ENCODE measurements at regions not wholly inside any gene's neighbourhood (a gene's known extent, or its start where the extent isn't known, plus 50 kb on each side); places are given as distances from the start of the nearest gene placed in this dataset.
"Not testable (repeated sequence)": the region's sequence is repeated elsewhere in the genome, so short reads cannot be mapped to it uniquely, and the experiment has no call there.

DNA sequence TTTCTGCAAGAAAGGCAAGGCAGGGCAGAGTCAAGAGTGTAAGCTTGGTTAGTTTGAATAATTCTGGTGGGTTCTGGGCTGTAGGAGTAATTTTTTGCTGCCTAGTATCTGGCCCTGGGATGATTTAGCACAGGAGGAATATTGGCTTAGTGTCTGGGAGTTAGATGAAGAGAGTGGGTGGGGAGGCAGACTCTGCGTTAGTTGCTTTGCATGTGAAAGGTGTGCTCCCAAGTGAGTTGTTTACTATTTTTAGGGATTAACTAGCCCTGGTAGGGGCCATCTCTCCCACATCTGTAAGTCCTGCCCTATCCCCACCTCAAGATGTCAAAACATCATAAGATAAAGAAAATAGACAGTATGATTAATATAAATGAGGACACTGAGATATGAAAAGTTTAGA is 249.7 kb downstream of the LRIG3 start:
- Mint-ChIP-seq H3K27ac (no peak overlapping the region), H3K36me3 (no peaks in the 10 kb centered on the region), H3K9me3 (no peaks in the 10 kb centered on the region), H3K27me3 (no peaks in the 10 kb centered on the region), H3K4me3 (no peak overlapping the region), H3K4me1 (no peaks in the 10 kb centered on the region)

DNA sequence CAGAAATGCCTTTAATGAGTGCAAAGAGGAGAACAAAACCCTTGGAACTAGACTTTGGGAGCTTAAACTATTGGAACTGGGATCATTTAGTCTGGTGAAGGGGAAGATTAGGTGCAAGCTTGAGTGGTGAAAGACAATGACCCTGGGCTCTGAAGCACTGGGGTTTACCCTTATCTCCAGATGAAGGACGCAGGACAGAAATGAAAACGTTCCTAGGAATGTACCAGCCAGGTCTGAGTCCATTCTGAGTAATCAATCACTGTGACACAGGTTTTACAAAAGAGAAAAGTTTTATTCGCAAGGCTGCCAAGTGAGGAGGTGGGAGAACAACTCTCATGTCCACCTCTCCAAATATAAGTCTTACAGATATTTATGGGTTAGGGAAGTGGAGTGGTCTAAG is 249.1 kb downstream of the LRIG3 start:
- no peaks in the 10 kb centered on the region for H3K36me3 Mint-ChIP-seq
- H3K4me1 Mint-ChIP-seq = no peaks in the 10 kb centered on the region
- no peaks in the 10 kb centered on the region for H3K27me3 Mint-ChIP-seq
- no peak overlapping the region for H3K4me3 Mint-ChIP-seq
- H3K9me3 Mint-ChIP-seq = no peaks in the 10 kb centered on the region
- H3K27ac Mint-ChIP-seq = no peak overlapping the region

DNA sequence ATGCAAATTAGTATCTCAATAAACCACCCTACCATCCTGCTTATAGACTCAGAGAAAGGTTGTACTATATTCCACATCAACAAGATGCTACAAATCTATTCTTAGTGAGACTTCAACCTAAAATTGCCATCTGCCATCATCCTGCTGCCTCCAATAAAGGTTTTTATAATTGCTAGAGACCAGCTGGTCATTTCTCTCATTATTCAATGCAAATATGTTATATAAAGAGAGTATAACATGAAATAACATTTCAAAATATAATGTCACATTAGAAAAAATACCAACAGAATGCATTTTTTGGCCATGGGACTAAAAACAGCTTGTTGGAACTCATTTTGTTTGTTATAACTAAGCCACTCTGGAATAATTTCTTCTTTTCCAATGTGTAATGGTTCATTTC is 247.3 kb downstream of the LRIG3 start:
- H3K9me3 Mint-ChIP-seq = peaks cover 2% of the 10 kb centered on the region
- no peak overlapping the region for H3K27ac Mint-ChIP-seq
- no peaks in the 10 kb centered on the region for H3K36me3 Mint-ChIP-seq
- H3K4me1 Mint-ChIP-seq = no peaks in the 10 kb centered on the region
- no peak overlapping the region for H3K4me3 Mint-ChIP-seq
- H3K27me3 Mint-ChIP-seq = no peaks in the 10 kb centered on the region

DNA sequence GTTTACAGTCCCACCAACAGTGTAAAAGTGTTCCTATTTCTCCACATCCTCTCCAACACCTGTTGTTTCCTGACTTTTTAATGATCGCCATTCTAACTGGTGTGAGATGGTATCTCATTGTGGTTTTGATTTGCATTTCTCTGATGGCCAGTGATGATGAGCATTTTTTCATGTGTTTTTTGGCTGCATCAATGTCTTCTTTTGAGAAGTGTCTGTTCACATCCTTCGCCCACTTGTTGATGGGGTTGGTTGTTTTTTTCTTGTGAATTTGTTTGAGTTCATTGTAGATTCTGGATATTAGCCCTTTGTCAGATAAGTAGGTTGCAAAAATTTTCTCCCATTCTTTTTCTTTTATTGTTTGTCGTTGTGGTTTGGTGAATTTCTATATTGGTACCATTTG is 242.5 kb downstream of the LRIG3 start:
- H3K4me1 Mint-ChIP-seq, H3K36me3 Mint-ChIP-seq, H3K27ac Mint-ChIP-seq, H3K4me3 Mint-ChIP-seq, H3K27me3 Mint-ChIP-seq: not testable (repeated sequence)
- H3K9me3 Mint-ChIP-seq = peaks cover 23% of the 10 kb centered on the region

DNA sequence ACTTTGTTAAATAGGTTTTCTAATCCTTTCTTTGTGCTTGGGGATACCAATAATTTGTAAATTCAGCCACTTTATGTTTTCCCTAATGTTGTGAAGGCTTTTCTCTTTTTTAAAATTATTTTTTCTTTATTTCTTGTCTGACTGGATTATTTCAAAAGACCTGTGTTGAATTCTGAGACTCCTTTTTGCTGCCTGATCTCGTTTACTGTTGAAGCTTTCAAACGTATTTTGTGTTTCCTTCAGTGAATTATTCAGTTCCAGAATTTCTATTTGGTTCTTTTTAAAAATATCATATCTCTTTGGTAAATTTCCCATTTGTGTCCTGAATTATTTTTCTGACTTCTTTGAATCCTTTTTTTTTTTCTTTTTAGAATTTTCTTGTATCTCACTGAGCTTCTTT is 241.6 kb downstream of the LRIG3 start:
- H3K4me3 Mint-ChIP-seq = no peak overlapping the region
- peaks cover 2% of the 10 kb centered on the region for H3K36me3 Mint-ChIP-seq
- peaks cover 23% of the 10 kb centered on the region for H3K9me3 Mint-ChIP-seq
- no peaks in the 10 kb centered on the region for H3K27me3 Mint-ChIP-seq
- H3K27ac Mint-ChIP-seq = no peak overlapping the region
- no peaks in the 10 kb centered on the region for H3K4me1 Mint-ChIP-seq

DNA sequence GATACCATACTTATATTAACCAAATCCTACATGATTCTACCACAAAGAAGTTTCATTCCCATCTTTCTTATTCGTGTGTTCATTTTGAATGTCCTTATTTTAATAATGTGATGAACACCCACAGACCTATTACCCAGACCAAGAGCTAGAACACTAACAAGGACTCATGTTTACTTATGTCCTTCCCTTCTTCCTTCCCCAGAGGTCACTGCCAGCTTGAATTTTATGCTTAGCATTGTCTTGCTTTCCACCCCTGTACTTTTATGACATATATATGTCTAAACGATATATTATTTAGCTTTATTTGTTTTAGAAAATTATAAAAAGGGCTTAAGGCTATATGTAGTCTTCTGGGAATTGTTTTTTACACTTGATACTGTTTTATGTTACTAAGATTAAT is 238.6 kb downstream of the LRIG3 start:
- Mint-ChIP-seq H3K4me1 (no peaks in the 10 kb centered on the region), H3K27ac (no peak overlapping the region), H3K9me3 (peaks cover 23% of the 10 kb centered on the region), H3K27me3 (no peaks in the 10 kb centered on the region), H3K36me3 (peaks cover 2% of the 10 kb centered on the region), H3K4me3 (no peak overlapping the region)

DNA sequence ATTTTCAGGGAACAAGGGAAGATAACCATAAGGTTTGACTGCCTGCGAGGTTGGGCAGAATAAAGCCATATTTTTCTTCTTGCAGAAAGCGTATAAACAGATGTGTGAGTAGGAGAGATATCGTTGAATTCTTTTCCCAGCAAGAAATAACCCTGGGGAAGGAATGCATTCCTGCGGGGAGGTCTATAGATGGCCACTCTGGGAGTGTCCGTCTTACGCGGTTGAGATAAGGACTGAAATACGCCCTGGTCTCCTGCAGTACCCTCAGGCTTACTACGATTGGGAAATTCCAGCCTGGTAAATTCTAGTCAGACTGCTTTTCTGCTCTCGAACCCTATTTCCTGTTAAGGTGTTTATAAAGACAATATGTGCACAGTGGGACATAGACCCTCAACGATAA is 225.0 kb downstream of the LRIG3 start:
- Mint-ChIP-seq H3K27me3 (no peaks in the 10 kb centered on the region), H3K27ac (no peak overlapping the region), H3K4me3 (no peak overlapping the region), H3K9me3 (peaks cover 31% of the 10 kb centered on the region), H3K4me1 (no peaks in the 10 kb centered on the region), H3K36me3 (no peaks in the 10 kb centered on the region)

DNA sequence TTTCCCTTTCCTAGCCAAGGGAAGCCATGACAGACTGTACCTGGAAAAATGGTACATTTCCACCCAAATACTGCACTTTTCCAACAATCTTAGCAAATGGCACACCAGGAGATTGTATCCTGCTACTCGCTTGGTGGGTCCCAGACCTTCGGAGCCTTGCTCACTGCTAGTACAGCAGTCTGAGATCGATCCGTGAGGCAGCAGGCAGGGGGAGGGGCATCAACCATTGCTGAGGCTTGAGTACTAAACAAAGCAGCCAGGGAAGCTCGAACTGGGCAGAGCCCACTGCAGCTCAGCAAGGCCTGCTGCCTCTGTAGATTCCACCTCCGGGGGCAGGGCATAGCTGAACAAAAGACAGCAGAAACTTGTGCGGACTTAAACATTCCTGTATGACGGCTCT is 218.8 kb downstream of the LRIG3 start:
- no peak overlapping the region for H3K27ac Mint-ChIP-seq
- H3K9me3 Mint-ChIP-seq = peaks cover 13% of the 10 kb centered on the region
- no peaks in the 10 kb centered on the region for H3K4me1 Mint-ChIP-seq
- no peak overlapping the region for H3K4me3 Mint-ChIP-seq
- H3K36me3 Mint-ChIP-seq = no peaks in the 10 kb centered on the region
- H3K27me3 Mint-ChIP-seq = no peaks in the 10 kb centered on the region

DNA sequence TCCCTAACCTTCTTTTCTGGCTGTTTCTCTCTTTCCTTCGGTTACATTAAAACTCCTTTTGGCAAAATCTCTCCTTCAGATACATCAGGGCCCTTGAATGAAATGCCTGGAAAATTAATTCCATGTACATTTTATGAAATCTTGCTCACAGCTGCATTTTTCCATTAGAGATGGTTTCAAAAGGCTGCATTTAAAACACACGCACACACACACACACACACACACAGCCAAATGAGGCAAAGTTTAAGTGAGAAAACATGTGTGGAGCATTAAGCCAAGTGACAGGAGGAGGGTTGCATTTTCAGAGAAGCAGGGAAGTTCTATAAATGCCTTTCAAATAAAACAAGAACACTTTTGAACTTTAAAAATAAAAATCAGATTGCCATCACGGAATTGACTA is 216.4 kb downstream of the LRIG3 start:
- no peak overlapping the region for H3K27ac Mint-ChIP-seq
- no peaks in the 10 kb centered on the region for H3K36me3 Mint-ChIP-seq
- peaks cover 1% of the 10 kb centered on the region for H3K9me3 Mint-ChIP-seq
- no peak overlapping the region for H3K4me3 Mint-ChIP-seq
- no peaks in the 10 kb centered on the region for H3K4me1 Mint-ChIP-seq
- H3K27me3 Mint-ChIP-seq = no peaks in the 10 kb centered on the region

DNA sequence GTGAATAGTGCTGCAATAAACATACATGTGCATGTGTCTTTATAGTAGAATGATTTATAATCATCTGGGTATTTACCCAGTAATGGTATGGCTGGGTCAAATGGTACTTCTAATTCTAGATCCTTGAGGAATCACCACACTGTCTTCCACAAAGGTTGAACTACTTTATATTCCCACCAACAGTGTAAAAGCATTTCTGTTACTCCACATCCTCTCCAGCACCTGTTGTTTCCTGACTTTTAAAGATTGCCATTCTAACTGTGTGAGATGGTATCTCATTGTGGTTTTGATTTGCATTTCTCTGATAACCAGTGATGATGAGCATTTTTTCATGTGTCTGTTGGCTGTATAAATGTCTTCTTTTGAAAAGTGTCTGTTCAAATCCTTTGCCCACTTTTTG is 215.5 kb downstream of the LRIG3 start:
- not testable (repeated sequence) for H3K27me3 Mint-ChIP-seq, H3K9me3 Mint-ChIP-seq, H3K27ac Mint-ChIP-seq, H3K36me3 Mint-ChIP-seq, H3K4me3 Mint-ChIP-seq, H3K4me1 Mint-ChIP-seq

DNA sequence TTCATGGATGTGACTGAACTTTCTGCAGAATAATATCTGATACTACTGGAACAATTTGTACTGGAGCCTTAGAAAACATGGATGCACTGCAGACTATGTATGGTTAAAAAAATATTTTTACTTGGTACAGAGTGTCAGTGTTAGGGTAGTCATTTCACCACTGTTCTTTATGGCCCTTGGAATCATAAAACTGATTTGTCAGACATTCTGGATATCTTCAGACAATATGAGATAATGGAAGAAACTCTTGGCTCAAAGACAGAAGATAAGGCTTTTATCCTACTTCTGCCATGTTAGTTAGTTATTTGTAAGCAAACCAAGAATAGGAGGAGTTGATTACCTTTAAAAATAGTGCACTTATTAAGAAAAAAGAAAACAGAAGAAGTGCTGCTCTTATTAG is 209.4 kb downstream of the LRIG3 start:
- no peak overlapping the region for H3K4me3 Mint-ChIP-seq
- peaks cover 4% of the 10 kb centered on the region for H3K9me3 Mint-ChIP-seq
- H3K4me1 Mint-ChIP-seq = no peaks in the 10 kb centered on the region
- H3K27me3 Mint-ChIP-seq = no peaks in the 10 kb centered on the region
- no peaks in the 10 kb centered on the region for H3K36me3 Mint-ChIP-seq
- H3K27ac Mint-ChIP-seq = no peak overlapping the region

DNA sequence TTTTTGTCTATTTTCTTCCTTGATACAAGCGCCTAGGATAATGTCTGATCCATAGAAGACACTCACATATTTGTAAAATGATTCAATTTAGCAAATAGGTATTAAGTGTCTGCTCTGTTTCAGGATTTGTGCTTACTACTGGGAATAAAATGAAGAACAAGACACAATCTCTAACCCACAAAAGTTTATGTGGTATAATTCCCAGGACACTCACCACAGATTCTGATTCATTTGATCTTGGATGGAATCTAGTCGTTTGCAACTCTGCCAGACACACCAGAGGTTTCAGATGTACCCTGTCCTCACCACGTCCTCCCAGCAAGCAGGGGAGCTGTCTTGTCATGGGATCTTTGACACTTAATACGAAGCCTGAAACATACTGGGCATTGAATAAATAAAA is 208.3 kb downstream of the LRIG3 start:
- H3K27me3 Mint-ChIP-seq = no peaks in the 10 kb centered on the region
- H3K27ac Mint-ChIP-seq = no peak overlapping the region
- H3K4me3 Mint-ChIP-seq = no peak overlapping the region
- no peaks in the 10 kb centered on the region for H3K36me3 Mint-ChIP-seq
- peaks cover 4% of the 10 kb centered on the region for H3K9me3 Mint-ChIP-seq
- no peaks in the 10 kb centered on the region for H3K4me1 Mint-ChIP-seq

DNA sequence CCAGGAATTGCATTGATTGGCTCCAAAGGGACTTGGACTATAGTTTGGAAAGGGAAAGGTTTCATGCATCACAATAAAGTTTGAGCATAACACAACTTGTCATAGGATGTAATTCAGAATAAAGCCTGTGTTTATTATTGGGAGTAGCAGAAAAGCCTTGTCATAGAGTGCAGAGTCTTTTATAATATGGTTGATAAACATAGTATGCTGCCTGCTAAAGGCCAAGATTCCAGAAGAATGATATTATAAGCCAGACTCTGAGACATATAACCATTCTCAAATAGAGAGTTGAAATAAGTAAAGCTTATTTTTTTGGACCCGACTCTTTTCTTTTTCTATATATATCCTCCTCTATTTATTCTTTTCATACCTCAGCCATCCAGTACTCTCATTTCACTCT is 207.3 kb downstream of the LRIG3 start:
- H3K27me3 Mint-ChIP-seq = no peaks in the 10 kb centered on the region
- no peaks in the 10 kb centered on the region for H3K36me3 Mint-ChIP-seq
- H3K4me3 Mint-ChIP-seq = no peak overlapping the region
- no peak overlapping the region for H3K27ac Mint-ChIP-seq
- no peaks in the 10 kb centered on the region for H3K4me1 Mint-ChIP-seq
- H3K9me3 Mint-ChIP-seq = peaks cover 4% of the 10 kb centered on the region

DNA sequence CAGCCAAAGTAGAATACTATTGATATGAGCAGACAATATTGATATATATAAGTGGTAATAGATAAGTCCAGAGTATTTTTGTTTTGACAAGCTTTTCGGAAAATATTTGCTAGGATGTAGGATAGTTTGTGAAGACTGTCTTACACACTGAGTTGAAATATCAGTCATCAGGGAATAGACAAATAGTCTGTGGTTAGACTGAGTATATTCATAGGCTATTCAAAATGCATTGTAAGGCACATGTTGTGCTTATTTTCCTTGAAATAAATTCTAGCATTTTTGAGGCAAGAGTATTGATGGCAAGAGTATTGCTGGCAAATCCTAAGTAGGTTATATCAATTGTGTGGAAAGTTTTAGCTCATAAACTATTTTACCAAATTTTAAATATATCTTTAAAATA is 201.1 kb downstream of the LRIG3 start:
- Mint-ChIP-seq H3K4me1 (no peaks in the 10 kb centered on the region), H3K4me3 (no peak overlapping the region), H3K27me3 (no peaks in the 10 kb centered on the region), H3K36me3 (no peaks in the 10 kb centered on the region), H3K27ac (no peak overlapping the region), H3K9me3 (no peaks in the 10 kb centered on the region)

DNA sequence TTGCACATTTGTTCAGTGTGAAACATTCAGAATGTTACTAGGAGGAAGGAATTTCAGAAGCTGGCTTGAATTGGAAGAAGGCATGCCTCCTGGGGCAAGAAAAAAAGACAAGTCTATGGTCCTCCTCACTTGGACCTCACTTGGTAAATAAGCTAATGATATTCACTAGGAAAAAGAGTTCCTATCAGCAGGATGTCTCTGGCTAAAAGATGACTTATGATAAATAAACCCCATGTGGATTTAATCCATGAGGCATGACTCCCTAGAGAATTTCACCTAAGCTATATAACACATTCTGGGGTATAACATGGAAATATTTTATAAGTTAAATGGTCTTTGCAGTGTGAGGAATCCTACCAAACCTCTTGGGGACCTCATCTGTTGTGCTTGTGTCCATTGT is 199.9 kb downstream of the LRIG3 start:
- H3K27ac Mint-ChIP-seq = no peak overlapping the region
- H3K4me1 Mint-ChIP-seq = no peaks in the 10 kb centered on the region
- H3K4me3 Mint-ChIP-seq = no peak overlapping the region
- H3K9me3 Mint-ChIP-seq = peaks cover 7% of the 10 kb centered on the region
- H3K36me3 Mint-ChIP-seq = no peaks in the 10 kb centered on the region
- no peaks in the 10 kb centered on the region for H3K27me3 Mint-ChIP-seq

DNA sequence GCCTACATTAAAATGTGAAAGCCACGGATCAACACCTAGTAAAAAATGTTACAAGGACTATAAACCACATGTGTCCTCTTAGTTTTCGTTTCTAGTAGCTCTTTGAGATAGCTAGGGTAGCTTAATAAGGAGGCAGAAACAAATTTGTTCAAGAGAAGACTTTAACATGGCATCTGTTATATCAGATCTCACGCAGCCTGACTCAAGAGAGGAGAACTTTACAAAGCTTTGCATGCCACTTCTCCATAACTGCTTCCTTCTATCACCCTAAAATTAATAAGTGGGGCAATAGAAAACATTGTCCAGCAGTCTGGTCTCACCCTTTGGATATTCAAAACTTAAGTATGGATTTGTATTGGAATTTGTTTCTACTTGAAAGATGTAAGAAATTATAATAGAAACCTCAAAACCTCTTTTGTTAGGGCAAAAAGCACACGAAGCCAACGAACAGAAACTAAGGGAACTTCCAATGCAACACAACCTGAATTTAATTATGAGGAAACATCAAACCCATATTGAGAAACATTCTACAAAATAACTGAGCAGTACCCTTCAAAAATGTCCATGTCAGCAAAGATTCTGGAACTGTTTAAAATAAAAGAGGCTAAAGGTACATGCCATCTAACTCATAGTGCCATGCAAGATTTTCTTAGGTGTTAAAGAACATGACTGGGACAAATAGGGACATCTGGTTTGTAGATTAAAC is 194.8 kb downstream of the LRIG3 start:
- H3K27ac Mint-ChIP-seq = no peak overlapping the region
- no peaks in the 10 kb centered on the region for H3K27me3 Mint-ChIP-seq
- no peaks in the 10 kb centered on the region for H3K36me3 Mint-ChIP-seq
- H3K4me3 Mint-ChIP-seq = no peak overlapping the region
- H3K9me3 Mint-ChIP-seq = peaks cover 14% of the 10 kb centered on the region
- no peaks in the 10 kb centered on the region for H3K4me1 Mint-ChIP-seq

DNA sequence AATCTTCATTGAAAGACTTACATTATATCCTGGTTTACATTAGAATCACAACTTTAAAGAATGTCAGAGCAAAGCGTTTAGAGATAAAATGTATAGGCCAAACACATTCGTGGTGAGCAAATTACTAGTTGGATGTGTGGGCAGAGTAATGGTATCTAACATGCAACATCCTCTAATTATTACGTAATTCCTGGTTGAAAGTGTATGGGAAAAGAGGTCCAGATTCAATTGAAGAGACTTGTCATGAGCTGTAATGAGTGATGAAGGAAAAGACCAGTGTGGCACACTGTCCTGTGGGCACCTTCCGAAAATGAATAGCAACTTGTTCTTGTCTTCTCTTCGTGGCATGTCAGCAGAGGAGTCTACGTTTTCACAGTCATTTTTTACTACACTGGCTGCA is 192.8 kb downstream of the LRIG3 start:
- no peaks in the 10 kb centered on the region for H3K27me3 Mint-ChIP-seq
- no peaks in the 10 kb centered on the region for H3K4me1 Mint-ChIP-seq
- no peak overlapping the region for H3K27ac Mint-ChIP-seq
- H3K4me3 Mint-ChIP-seq = no peak overlapping the region
- peaks cover 24% of the 10 kb centered on the region for H3K9me3 Mint-ChIP-seq
- no peaks in the 10 kb centered on the region for H3K36me3 Mint-ChIP-seq

All from activated naive CD4-positive, alpha-beta T cell treated with anti-CD3 and anti-CD28 coated beads, Interleukin-2, amount 50 U/mL, for 24 hours (primary cell).